H1 (cell line): ENCODE measurements at regions not wholly inside any gene's neighbourhood (a gene's known extent, or its start where the extent isn't known, plus 50 kb on each side); places are given as distances from the start of the nearest gene placed in this dataset.

ENCODE experiments used
- CTCF ChIA-PET: fragments of 300-600 bp; sonication (Branson Sonifier 250); formaldehyde crosslinking; loops from one replicate; lab custom pipeline; 2021; ENCODE audit not compliant: partially characterized antibody; lab: Charles Lee
- POLR2A ChIA-PET: fragments of 300-600 bp; sonication (Branson Sonifier 250); formaldehyde crosslinking; loops from one replicate; lab custom pipeline; 2021; ENCODE audit warnings: inconsistent platforms; ENCODE audit not compliant: partially characterized antibody; lab: Charles Lee
- DNase-seq, 2 experiments: peaks; one replicate each; pipeline versions ENCODE4 v3.0.0 to v3.0.0-alpha.2; 2010 to 2022; ENCODE audit warnings: low spot score in 2 of 2, low read depth in 1 of 2, mixed read lengths in 1 of 2
- FAIRE-seq: peaks from 2 replicates; lab custom pipeline; 2011; peaks lifted over from hg19 to GRCh38; lab: Jason Lieb, UNC
- H2AFZ ChIP-seq: 2 replicates; pipeline ENCODE4 v1.8.1; 2012; ENCODE audit warnings: low read length, inconsistent platforms
- H2AK5ac ChIP-seq: 2 replicates; pipeline ENCODE4 v1.6.1; 2013; ENCODE audit warnings: low read depth, low read length
- H2BK120ac ChIP-seq: replicated peaks from 2 replicates; pipeline ENCODE3; 2013; ENCODE audit warnings: low read depth, low read length, inconsistent platforms
- H2BK12ac ChIP-seq: 2 replicates; pipeline ENCODE4 v1.6.1; 2013; ENCODE audit warnings: low read depth, low read length
- H2BK15ac ChIP-seq: 2 replicates; pipeline ENCODE4 v1.6.1; 2013; ENCODE audit warnings: low read length
- H2BK20ac ChIP-seq: 2 replicates; pipeline ENCODE4 v1.6.1; 2013; ENCODE audit warnings: low read length
- H2BK5ac ChIP-seq: 2 replicates; pipeline ENCODE4 v1.6.1; 2013; ENCODE audit warnings: low read depth, low read length
- H3K14ac ChIP-seq: 2 replicates; pipeline ENCODE4 v1.6.1; 2013; ENCODE audit warnings: inconsistent platforms; ENCODE audit not compliant: insufficient read length
- H3K18ac ChIP-seq: 2 replicates; pipeline ENCODE4 v1.6.1; 2013; ENCODE audit warnings: low read length; ENCODE audit errors: extremely low read depth
- H3K23ac ChIP-seq: 2 replicates; pipeline ENCODE4 v1.6.1; 2013; ENCODE audit warnings: inconsistent platforms; ENCODE audit not compliant: insufficient read length
- H3K23me2 ChIP-seq: 2 replicates; pipeline ENCODE4 v1.6.1; 2013; ENCODE audit warnings: low read depth, low read length
- H3K27ac ChIP-seq: 2 replicates; pipeline ENCODE4 v1.6.1; 2011; ENCODE audit warnings: low read depth, low read length, inconsistent platforms
- H3K27me3 ChIP-seq, 4 experiments: replicated peaks in 1 of 4; 1 replicate in 1 of 4; 2 replicates in 3 of 4; pipeline versions ENCODE4 v1.6.1 to v1.8.1; 2011 to 2013; ENCODE audit warnings: low read length in 3 of 4, mild to moderate bottlenecking in 3 of 4, inconsistent platforms in 2 of 4, mixed read lengths in 2 of 4, moderate library complexity in 1 of 4; ENCODE audit not compliant: control insufficient read depth in 3 of 4, insufficient read depth in 3 of 4; ENCODE audit errors: extremely low read depth in 1 of 4
- H3K36me3 ChIP-seq, 4 experiments: 2 replicates each; pipeline versions ENCODE4 v1.6.1 to v1.8.1; 2011 to 2013; ENCODE audit warnings: mild to moderate bottlenecking in 4 of 4, low read length in 3 of 4, moderate library complexity in 2 of 4, control low read depth in 1 of 4, inconsistent platforms in 1 of 4; ENCODE audit not compliant: insufficient read depth in 4 of 4, control insufficient read depth in 2 of 4
- H3K4ac ChIP-seq: replicated peaks from 2 replicates; pipeline ENCODE3; 2013; ENCODE audit warnings: low read length, low read depth, mixed read lengths, inconsistent platforms; ENCODE audit not compliant: insufficient read length
- H3K4me1 ChIP-seq, 4 experiments: replicated peaks in 1 of 4; 1 replicate in 1 of 4; 2 replicates in 3 of 4; pipeline versions ENCODE4 v1.6.1 to v1.8.1; 2011 to 2013; ENCODE audit warnings: low read length in 3 of 4, inconsistent platforms in 2 of 4, mixed read lengths in 1 of 4; ENCODE audit not compliant: insufficient read depth in 4 of 4, control insufficient read depth in 3 of 4
- H3K4me2 ChIP-seq, 2 experiments: 2 replicates each; pipeline versions ENCODE4 v1.6.1 to v1.8.1; 2011 to 2013; ENCODE audit warnings: low read depth in 2 of 2, low read length in 2 of 2, control low read depth in 1 of 2, inconsistent platforms in 1 of 2, mild to moderate bottlenecking in 1 of 2; ENCODE audit not compliant: insufficient read depth in 1 of 2
- H3K4me3 ChIP-seq, 4 experiments: fragments of 200-600, 300-600 bp in 1 of 4; sonication (generic), shearing (Covaris generic), sonication (Bioruptor Twin) in 1 of 4; 2 replicates each; pipeline versions ENCODE4 v1.5.1 to v1.8.1; 2011 to 2016; ENCODE audit warnings: low read length in 4 of 4, low read depth in 3 of 4, control low read depth in 2 of 4, inconsistent platforms in 2 of 4, mild to moderate bottlenecking in 2 of 4, mixed read lengths in 1 of 4, moderate library complexity in 1 of 4; ENCODE audit not compliant: insufficient read depth in 2 of 4; ENCODE audit errors: extremely low read depth in 1 of 4
- H3K56ac ChIP-seq: replicated peaks from 2 replicates; pipeline ENCODE3; 2013; ENCODE audit warnings: low read depth, mild to moderate bottlenecking, mixed read lengths, low read length, inconsistent platforms; ENCODE audit not compliant: insufficient read length
- H3K79me1 ChIP-seq: 2 replicates; pipeline ENCODE4 v1.6.1; 2013; ENCODE audit warnings: low read depth, low read length, control low read depth
- H3K79me2 ChIP-seq, 2 experiments: 2 replicates each; pipeline versions ENCODE4 v1.6.1 to v1.8.1; 2012 to 2013; ENCODE audit warnings: low read length in 2 of 2, mild to moderate bottlenecking in 2 of 2, inconsistent platforms in 1 of 2; ENCODE audit not compliant: insufficient read depth in 2 of 2, control insufficient read depth in 1 of 2
- H3K9ac ChIP-seq, 4 experiments: replicated peaks in 1 of 4; 1 replicate in 1 of 4; 2 replicates in 3 of 4; pipeline versions ENCODE4 v1.6.1 to v1.8.1; 2011 to 2013; ENCODE audit warnings: low read depth in 3 of 4, low read length in 3 of 4, control low read depth in 2 of 4, mild to moderate bottlenecking in 2 of 4, moderate library complexity in 2 of 4, inconsistent platforms in 1 of 4; ENCODE audit errors: extremely low read depth in 1 of 4
- H3K9me3 ChIP-seq, 2 experiments: 2 replicates each; pipeline versions ENCODE4 v1.6.1 to v1.8.1; 2012 to 2013; ENCODE audit warnings: mild to moderate bottlenecking in 2 of 2, moderate library complexity in 2 of 2, control low read depth in 1 of 2, inconsistent platforms in 1 of 2, low read depth in 1 of 2, low read length in 1 of 2, mixed read lengths in 1 of 2; ENCODE audit not compliant: insufficient read depth in 2 of 2
- H4K20me1 ChIP-seq, 2 experiments: replicated peaks in 1 of 2; 2 replicates each; pipeline versions ENCODE3 to v1.8.1; 2011 to 2013; ENCODE audit warnings: inconsistent platforms in 2 of 2, low read length in 2 of 2, mild to moderate bottlenecking in 1 of 2; ENCODE audit not compliant: insufficient read depth in 2 of 2, control insufficient read depth in 1 of 2
- H4K5ac ChIP-seq: 2 replicates; pipeline ENCODE4 v1.6.1; 2013; ENCODE audit warnings: low read length, low read depth, mixed read lengths, inconsistent platforms; ENCODE audit not compliant: insufficient read length
- H4K8ac ChIP-seq: 2 replicates; pipeline ENCODE4 v1.8.0; 2013; ENCODE audit warnings: mild to moderate bottlenecking, moderate library complexity, low read length, inconsistent platforms; ENCODE audit not compliant: insufficient read depth; ENCODE audit errors: extremely low read depth
- H4K91ac ChIP-seq: replicated peaks from 2 replicates; pipeline ENCODE3; 2013; ENCODE audit warnings: low read length, mixed read lengths, inconsistent platforms; ENCODE audit not compliant: insufficient read length
- ASH2L ChIP-seq: fragments of 200-600, 300-600 bp; sonication (generic); IDR thresholded peaks from one replicate; pipeline ENCODE4 v1.7.1; 2017; ENCODE audit warnings: low read length
- ATF2 ChIP-seq: IDR thresholded peaks from 2 replicates; pipeline ENCODE4 v1.6.1; 2012; ENCODE audit warnings: low read length, inconsistent platforms
- E2F6 ChIP-seq: IDR thresholded peaks from 2 replicates; pipeline ENCODE4 v1.6.1; 2012; ENCODE audit warnings: inconsistent platforms
- FOSL1 ChIP-seq: IDR thresholded peaks from 2 replicates; pipeline ENCODE4 v1.6.1; 2011; ENCODE audit warnings: mild to moderate bottlenecking, low read depth, low read length, moderate library complexity; ENCODE audit not compliant: insufficient read depth
- USF2 ChIP-seq: IDR thresholded peaks from 2 replicates; pipeline ENCODE4 v1.6.1; 2011; ENCODE audit warnings: low read length, improper control_type of control experiment
- WGBS, 2 experiments: shearing (Covaris generic) in 1 of 2; methylation state at CpG; one replicate each; pipeline versions ENCODE4 v1.1.6 to v1.1.7; 2013 to 2015; ENCODE audit warnings: low lambda C conversion rate in 2 of 2, mixed read lengths in 2 of 2, inconsistent platforms in 1 of 2, low coverage in 1 of 2, missing lambda C conversion rate in 1 of 2; ENCODE audit not compliant: insufficient replicate concordance in 2 of 2, insufficient coverage in 1 of 2, insufficient read length in 1 of 2; ENCODE audit errors: extremely low coverage in 1 of 2, missing lambda C conversion rate in 1 of 2; 5-methylcytosine and 5-hydroxymethylcytosine counted together

- Histone ChIP-seq H2AK5ac (no peak overlapping the region), H3K14ac (no peak overlapping the region), H3K23ac (no peak overlapping the region), H2BK12ac (no peak overlapping the region), H3K18ac (no peak overlapping the region), H3K9me3 (no peaks in the 10 kb centered on the region), H3K79me2 (no peaks in the 10 kb centered on the region), H4K5ac (no peak overlapping the region), H2BK120ac (no peak overlapping the region), H3K36me3 (no peaks in the 10 kb centered on the region), H3K27me3 (no peaks in the 10 kb centered on the region), H4K20me1 (no peaks in the 10 kb centered on the region), H2BK15ac (no peak overlapping the region), H2BK20ac (no peak overlapping the region), H2BK5ac (no peak overlapping the region), H3K23me2 (no peaks in the 10 kb centered on the region; the same call in 1 of the 2 replicates), H4K91ac (no peak overlapping the region), H3K4ac (no peak overlapping the region), H3K4me2 (no peak overlapping the region), H2AFZ (no peak overlapping the region), H3K9ac (no peak overlapping the region), H3K27ac (no peak overlapping the region), H4K8ac (no peak overlapping the region), H3K56ac (no peak overlapping the region)
- CTCF ChIA-PET: interaction anchor here (0.8 to 1.4 kb wide), 4 partner anchors 10 to 50 kb away, joined by 3 to 4 read pairs (median 3); no protein-coding TSS in a partner anchor
- DNase-seq: no peak
- FAIRE-seq: no peak
- WGBS, 2 experiments: 91% methylated on average over 2 of the region's 2 CpGs; no CpG with 5 or more reads in 1 of the 2 experiments
- POLR2A ChIA-PET: interaction anchor here (0.6 kb wide), 1 partner anchor 415 kb away, joined by 3 read pairs; no protein-coding TSS in a partner anchor
- no peak for TF ChIP-seq E2F6
- TF ChIP-seq FOSL1: no peak
- no peak for TF ChIP-seq ATF2
- TF ChIP-seq ASH2L: no peak
- TF ChIP-seq USF2: no peak
- TF ChIP-seq, all 59 proteins: peak for 0
- H3K4me1 ChIP-seq: no peaks in the 10 kb centered on the region
- H3K79me1 ChIP-seq: no peaks in the 10 kb centered on the region
- no peak overlapping the region; a peak in 1 of 8 replicates for H3K4me3 ChIP-seq
These were observed 1072.3 kb upstream of the PCDH10 start for GRCh38 chr4:132076829-132077228.
